CD4-positive, alpha-beta T cell treated with Interleukin-4 for 1 hour (primary cell): ENCODE measurements at regions not wholly inside any gene's neighbourhood (a gene's known extent, or its start where the extent isn't known, plus 50 kb on each side); places are given as distances from the start of the nearest gene placed in this dataset.
"Not testable (repeated sequence)": the region's sequence is repeated elsewhere in the genome, so short reads cannot be mapped to it uniquely, and the experiment has no call there.

ENCODE experiments used
- DNase-seq, 2 donors: peaks; one replicate each; pipeline ENCODE4 v3.0.0-alpha.2; 2020 to 2022

- no peak for DNase-seq
These were observed 1259.7 kb upstream of the RAG2 start for GRCh38 chr11:37857726-37858125.

GRCh38 chr11:37849706-37850105 is 1251.7 kb upstream of the RAG2 start:
- DNase-seq: no peak

GRCh38 chr11:37843603-37844002 is 1245.6 kb upstream of the RAG2 start:
- DNase-seq: no peak

- no peak for DNase-seq
These were observed 1243.0 kb upstream of the RAG2 start for GRCh38 chr11:37841016-37841415.

DNA sequence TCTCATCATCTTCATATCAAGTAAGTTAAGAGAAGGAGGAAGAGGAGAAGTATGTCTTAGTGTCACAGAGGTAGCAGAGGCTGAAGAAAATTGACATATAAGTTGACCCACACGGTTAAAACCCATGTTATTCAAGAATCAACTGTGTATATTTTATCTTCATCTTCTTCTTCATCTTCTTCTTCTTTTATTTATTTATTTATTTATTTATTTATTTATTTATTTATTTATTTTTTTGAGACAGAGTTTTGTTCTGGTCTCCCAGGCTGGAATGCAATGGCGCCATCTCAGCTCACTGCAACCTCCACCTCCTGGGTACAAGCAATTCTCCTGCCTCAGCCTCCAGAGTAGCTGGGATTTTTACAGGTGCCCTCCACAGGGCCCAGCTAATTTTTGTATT is 1242.3 kb upstream of the RAG2 start:
- not testable (repeated sequence) for DNase-seq

DNA sequence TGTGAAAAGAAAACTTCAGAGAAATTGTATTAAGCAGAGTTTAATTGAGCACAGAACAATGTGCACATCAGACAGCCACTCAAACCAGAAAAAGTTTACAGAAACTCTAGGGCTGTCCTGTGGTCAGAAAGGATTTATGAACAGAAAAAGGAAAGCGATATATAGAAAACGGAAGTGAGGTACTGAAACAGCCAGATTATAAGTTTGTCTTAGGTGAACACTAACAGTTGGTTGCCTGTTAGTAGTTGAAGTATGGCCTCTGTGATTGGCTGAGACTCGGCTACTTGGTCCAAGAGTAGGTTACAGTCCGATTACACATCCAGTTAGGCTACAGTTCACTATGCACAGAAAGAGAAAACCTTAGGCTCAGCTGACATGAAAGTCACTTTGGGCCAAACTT is 1232.5 kb upstream of the RAG2 start:
- no peak for DNase-seq

- no peak for DNase-seq
These were observed 1219.8 kb upstream of the RAG2 start for GRCh38 chr11:37817727-37818270.

GRCh38 chr11:37812281-37812880 is 1214.3 kb upstream of the RAG2 start:
- no peak for DNase-seq

- no peak for DNase-seq
These were observed 1213.3 kb upstream of the RAG2 start for GRCh38 chr11:37811349-37811748.

DNA sequence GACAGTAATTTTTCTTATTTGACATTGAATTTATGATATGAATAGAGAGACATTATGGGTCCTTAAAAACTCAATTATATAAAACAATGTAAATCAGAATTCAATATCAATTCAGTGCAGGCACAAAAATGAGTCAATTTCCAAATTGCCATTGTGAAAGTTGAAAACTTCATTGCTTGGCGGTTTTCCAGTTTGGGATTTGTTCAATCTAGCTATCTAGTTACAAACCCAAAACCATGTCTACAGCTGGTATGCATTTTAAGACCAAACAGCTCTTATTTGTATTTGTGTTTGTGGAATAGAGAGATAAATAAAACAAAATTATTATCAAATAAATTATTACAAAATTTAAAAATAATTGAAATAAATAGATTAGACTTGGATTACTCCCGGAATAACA is 1206.6 kb upstream of the RAG2 start:
- DNase-seq: no peak

DNA sequence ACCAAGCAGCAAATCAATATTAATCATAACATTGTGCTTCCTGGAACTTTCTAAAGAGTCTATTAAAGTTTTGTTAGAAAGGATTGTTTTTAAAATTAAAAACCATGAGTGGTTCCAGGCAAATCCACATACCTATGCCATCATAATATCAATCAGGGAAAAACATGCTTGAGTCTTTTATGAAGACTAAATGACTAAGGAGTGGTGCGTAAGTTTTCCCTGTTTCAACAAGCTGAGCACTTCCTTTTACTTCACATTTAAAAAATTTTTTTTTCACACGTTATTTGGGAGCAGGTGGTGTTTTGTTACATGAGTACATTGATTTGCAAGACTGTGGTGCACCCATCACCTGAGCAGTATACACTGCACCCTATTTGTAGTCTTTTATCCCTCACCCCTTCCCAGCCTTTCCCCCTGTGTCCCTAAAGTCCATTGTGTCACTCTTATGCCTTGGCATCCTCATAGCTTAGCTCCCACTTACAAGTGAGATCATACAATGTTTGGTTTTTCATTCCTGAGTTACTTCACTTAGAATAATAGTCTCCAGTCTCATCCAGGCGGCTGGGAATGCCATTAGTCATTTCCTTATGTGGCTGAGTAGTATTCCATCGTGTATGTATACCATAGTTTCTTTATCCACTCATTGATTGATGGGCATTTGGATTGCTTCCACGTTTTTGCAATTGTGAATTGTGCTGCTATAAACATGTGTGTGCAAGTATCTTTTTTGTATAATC is 1190.3 kb upstream of the RAG2 start:
- DNase-seq: no peak

DNA sequence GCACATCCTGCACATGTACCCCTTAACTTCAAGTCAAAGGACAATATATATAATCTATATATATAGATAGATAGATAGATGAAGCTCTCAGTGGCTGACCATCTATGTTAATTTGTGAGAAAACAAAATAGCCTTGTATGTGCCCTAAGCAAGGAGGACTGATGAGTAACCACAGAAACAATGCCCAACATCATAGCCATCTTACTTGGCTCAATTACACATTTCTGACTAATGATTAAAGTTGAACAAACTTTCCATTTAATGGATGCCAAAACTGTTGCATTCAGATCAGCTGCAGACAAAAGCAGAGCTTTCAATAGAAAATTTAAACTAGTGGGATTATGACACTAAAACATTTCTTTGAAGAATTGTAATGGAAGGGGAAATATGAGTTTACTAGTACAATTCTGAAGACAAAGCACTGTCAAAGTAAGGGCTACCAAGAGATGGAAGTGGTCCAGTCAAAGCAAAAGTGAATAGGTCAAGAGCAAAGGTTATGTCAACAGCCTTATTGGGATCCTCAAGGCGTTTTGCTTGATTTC is 1188.2 kb upstream of the RAG2 start:
- no peak for DNase-seq

DNA sequence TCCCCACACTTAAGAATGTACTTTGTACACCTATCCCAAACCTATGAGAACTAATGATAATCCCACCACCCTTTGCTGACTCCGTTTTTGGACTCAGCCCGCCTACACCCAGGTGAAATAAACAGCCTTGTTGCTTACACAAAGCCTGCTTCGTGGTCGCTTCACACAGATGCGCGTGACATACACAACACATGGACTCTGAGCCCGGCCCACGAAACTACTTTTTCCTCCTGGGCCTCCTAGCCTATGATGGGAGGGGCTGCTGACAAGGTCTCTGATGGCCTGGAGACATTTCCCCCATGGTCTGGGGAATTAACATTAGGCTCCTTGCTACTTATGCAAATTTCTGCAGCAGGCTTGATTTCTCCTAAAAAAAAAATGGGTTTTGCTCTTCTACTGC is 1176.4 kb upstream of the RAG2 start:
- no peak for DNase-seq

DNA sequence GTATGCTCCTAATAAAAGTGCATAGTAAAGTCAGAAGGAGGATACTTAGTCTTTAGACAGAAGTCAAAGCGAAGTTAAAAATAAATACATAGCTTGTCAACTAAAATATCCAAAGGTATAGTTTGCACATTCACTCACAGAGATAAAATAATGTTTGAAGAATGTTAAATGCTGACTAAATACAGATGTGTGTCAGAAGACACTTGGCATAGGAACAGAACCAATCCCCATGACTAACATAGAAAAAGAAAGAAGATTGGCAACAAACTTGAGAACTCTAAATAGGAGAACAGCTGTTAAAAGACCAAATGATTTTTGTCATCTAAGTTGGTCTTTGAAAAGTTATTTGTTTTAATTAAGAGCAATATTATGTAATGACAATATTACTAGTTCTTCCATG is 1172.1 kb upstream of the RAG2 start:
- DNase-seq: no peak

DNA sequence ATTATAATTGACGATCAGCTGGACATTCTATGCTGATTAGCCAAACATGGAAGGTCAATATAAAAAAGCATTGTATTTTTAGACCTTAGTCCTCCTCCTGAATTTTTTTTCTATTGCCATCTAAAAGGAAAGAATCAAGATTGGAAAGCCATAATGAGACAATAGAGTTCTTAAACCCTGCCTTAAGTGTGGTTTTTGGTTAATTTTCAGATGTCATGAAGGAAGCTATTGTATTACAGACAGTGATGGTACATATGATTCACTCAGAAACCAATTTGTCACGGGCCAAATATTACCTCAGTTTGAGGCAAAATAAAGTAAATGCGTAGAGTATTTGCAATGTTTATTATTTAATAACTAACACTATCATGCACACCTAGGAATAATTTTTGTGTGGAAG is 1164.0 kb upstream of the RAG2 start:
- no peak for DNase-seq

DNA sequence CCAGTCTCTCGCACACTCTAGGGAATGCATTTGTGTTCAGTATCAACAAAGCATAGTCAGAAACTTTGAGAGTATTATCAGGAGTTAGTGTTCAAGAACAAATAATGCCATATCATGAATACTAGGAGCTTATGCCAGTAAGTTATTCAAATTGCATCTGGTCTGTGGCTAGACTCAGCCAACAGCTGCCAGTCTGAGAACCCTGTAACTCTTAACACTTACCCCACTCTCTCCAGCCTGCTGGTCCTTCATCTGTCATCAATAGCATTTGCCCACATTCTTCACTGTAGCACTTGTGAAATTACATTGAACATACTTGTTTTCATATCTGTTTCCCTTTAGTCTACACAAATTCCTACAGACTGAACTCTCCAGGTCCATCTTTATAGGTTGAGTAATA is 1157.5 kb upstream of the RAG2 start:
- no peak for DNase-seq

DNA sequence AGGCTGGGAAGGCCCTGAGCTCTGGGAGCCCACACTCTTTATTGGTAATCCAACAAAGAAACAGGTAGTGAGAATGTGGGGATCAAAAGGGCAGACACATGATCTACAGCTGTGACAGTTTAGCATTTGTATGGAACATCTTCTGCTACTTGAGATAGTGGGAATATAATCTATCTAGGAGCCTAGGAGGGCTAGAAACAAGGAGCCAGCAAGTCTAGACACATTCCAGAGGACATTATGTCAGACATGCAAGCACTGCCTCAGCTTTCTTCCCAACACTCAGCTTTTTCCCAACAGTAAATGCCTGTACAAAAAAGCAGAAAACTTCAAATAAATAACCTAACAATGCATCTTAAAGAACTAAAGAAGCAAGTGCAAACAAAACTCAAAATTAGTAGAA is 1150.6 kb upstream of the RAG2 start:
- DNase-seq: no peak

- DNase-seq: no peak
These were observed 1149.1 kb upstream of the RAG2 start for GRCh38 chr11:37747121-37747520.

DNA sequence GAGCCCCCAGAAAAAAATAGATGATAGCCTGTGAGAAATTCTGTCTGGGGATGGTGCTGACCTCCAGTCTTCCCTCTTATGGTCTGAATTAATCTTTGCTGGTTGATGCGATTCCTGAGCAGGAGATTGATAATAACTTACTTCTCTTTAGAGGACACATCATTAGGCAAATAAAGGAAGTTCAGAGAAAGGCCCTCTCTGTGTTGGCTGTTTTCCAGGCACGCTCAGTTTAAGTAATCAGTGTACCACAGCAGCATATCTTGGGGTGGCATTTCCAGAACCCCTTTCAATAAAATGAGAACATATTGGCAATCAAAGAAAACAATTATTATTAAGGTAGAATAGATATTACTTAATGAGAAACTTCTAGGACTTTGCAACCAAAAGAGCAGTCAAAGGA is 1129.3 kb upstream of the RAG2 start:
- no peak for DNase-seq

DNA sequence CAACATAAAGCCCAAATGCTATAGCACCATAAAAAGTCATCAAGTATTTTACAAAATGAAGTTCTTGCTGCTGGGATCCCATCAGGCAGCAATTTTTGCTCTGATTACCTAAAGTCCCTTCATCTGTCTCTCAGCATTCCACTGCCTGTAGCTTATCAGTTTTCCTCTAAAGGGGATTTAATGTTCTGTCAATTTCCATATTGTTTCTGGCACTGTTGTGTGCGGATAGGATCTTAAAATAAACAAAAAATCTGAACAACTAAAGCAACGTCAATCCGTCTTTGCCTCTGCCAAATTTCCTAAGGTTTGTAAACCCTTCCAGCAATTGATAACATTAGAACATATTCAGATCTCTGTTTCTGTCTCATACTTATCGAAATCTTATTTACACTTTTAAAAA is 1126.3 kb upstream of the RAG2 start:
- no peak for DNase-seq

DNA sequence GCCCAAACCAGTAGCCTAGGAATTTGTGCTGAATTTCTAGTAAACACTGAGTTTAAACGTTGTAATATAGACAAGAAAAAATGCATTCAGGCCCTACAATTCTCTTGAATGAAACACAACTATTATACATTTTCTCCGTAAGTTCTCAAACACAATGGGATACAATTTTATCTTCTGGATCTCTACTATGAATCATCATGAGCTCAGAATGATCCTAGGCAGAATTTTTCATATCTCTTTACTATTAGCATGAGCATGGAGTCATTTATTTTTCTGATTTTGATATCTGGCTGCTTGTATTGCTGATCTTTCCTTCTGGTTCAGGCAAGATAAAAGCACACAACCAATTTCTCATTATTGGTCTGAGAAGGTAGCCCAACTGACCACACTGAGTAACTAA is 1123.4 kb upstream of the RAG2 start:
- DNase-seq: no peak

DNA sequence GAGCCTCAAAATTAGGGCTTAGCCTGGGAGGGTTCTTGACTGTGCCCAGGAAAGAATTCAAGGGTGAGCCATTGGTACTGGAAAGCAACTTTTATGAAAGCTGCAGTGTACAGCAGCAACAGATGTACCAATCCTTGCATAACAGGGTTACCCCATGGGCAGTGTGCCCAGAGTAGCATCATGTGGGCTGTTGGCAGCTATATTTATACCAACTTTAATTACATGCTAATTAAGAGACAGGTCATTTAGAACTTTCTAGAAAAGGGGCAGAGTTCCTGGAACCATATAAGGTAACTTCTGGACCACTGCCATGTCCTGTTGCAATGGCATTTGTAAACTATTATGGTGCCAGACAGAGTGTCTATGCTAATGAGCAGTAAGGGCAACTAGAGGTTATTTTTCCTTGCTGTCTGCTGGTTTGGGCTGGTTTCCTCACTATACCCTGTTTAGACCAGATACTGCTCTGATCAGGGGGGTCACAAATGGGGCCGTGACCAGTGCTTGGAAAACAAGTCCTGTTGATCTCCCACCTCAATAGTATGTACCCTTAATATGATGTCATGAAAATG is 1120.5 kb upstream of the RAG2 start:
- DNase-seq: no peak

GRCh38 chr11:37712251-37712650 is 1114.2 kb upstream of the RAG2 start:
- no peak for DNase-seq

DNA sequence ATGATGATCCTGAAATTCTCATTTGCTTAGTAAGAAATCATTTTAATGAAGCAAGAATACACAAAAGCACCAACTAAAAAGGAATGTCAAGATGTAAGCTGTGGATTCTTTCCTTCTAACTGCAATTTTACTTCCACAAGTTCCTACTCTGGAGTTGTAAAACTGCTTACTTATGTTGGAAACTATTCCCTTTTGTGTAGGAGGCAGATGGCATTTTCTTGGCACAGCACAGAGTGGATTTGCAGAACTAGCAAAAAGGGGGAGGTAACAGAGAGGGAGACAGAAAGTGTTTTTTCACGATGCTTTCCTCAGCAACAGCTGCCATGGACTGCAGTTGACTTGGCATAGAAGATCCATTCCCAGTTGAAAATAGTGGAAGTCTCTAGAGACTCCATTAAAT is 1112.0 kb upstream of the RAG2 start:
- DNase-seq: no peak
